PFSK-1 (cell line): ENCODE measurements at regions not wholly inside any gene's neighbourhood (a gene's known extent, or its start where the extent isn't known, plus 50 kb on each side); places are given as distances from the start of the nearest gene placed in this dataset.

Experiments used
- FOXP2 ChIP-seq: optimal IDR thresholded peaks from 2 replicates; pipeline ENCODE3; 2011; ENCODE audit warnings: borderline replicate concordance, control low read depth, inconsistent platforms; ENCODE audit not compliant: insufficient read depth; ENCODE audit errors: extremely low read length, extremely low read depth
- POLR2AphosphoS5 ChIP-seq: IDR thresholded peaks from 2 replicates; pipeline ENCODE4 v1.6.1; 2012; ENCODE audit warnings: low read depth, mild to moderate bottlenecking, control low read depth, low read length, moderate library complexity
- SIN3A ChIP-seq: IDR thresholded peaks from 2 replicates; pipeline ENCODE4 v1.6.1; 2012; ENCODE audit warnings: mild to moderate bottlenecking, low read length, moderate library complexity, borderline replicate concordance; ENCODE audit not compliant: insufficient read depth
- TAF1 ChIP-seq: IDR thresholded peaks from 2 replicates; pipeline ENCODE4 v1.6.1; 2012; ENCODE audit warnings: low read length, control low read depth, borderline replicate concordance; ENCODE audit not compliant: insufficient read depth
- TF ChIP-seq, protein P1 (sequence below), 2 experiments: IDR thresholded peaks; 2 replicates each; pipeline versions ENCODE4 v1.6.1 to v1.8.0; 2011 to 2012; ENCODE audit warnings: low read depth in 2 of 2, low read length in 2 of 2, control low read depth in 1 of 2, inconsistent platforms in 1 of 2, mild to moderate bottlenecking in 1 of 2, moderate library complexity in 1 of 2; ENCODE audit not compliant: insufficient read depth in 1 of 2

DNA sequence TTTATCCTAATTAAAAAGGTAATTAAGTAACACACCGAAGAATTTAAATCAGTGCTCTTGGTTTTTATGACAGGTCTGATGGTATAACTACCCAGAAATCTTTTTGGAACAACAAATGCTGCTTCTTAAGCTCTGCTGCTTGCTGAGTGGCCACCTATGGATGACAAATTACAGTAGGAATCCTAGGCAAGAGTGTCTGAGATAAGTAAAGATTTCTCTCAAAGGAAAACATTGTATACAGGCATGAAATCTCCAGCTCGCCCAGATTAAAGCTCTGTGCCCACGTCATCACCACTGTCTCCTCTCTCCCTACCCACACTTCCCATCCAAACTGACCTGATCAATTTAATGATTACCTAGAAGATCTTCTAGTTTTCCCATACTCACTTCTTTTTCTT is 1083.0 kb upstream of the MAP3K7 start:
- TF ChIP-seq TAF1 (no peak), POLR2AphosphoS5 (no peak), SIN3A (no peak), FOXP2 (no peak)
- TF ChIP-seq, protein P1, sequence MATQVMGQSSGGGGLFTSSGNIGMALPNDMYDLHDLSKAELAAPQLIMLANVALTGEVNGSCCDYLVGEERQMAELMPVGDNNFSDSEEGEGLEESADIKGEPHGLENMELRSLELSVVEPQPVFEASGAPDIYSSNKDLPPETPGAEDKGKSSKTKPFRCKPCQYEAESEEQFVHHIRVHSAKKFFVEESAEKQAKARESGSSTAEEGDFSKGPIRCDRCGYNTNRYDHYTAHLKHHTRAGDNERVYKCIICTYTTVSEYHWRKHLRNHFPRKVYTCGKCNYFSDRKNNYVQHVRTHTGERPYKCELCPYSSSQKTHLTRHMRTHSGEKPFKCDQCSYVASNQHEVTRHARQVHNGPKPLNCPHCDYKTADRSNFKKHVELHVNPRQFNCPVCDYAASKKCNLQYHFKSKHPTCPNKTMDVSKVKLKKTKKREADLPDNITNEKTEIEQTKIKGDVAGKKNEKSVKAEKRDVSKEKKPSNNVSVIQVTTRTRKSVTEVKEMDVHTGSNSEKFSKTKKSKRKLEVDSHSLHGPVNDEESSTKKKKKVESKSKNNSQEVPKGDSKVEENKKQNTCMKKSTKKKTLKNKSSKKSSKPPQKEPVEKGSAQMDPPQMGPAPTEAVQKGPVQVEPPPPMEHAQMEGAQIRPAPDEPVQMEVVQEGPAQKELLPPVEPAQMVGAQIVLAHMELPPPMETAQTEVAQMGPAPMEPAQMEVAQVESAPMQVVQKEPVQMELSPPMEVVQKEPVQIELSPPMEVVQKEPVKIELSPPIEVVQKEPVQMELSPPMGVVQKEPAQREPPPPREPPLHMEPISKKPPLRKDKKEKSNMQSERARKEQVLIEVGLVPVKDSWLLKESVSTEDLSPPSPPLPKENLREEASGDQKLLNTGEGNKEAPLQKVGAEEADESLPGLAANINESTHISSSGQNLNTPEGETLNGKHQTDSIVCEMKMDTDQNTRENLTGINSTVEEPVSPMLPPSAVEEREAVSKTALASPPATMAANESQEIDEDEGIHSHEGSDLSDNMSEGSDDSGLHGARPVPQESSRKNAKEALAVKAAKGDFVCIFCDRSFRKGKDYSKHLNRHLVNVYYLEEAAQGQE (IDR thresholded peaks at IDR 0.05; ENCODE audit: insufficient read depth in 1 of 2, low read depth in 2 of 2, low read length in 2 of 2) = no peak
